SU-DHL-6 (cell line): ENCODE measurements at regions not wholly inside any gene's neighbourhood (a gene's known extent, or its start where the extent isn't known, plus 50 kb on each side); places are given as distances from the start of the nearest gene placed in this dataset.

Source experiments
- H2AFZ ChIP-seq: fragments of 200-600 bp; sonication (generic); 2 replicates; pipeline ENCODE4 v1.6.1; 2014; ENCODE audit warnings: low read depth, mild to moderate bottlenecking, moderate library complexity, mixed read lengths, antibody characterized with exemption, low read length; ENCODE audit not compliant: severe bottlenecking
- H3F3A ChIP-seq: fragments of 200-600 bp; shearing (Covaris generic); 2 replicates; pipeline ENCODE4 v1.6.0; 2016; ENCODE audit warnings: antibody characterized with exemption, mild to moderate bottlenecking; ENCODE audit not compliant: insufficient read depth
- H3K27ac ChIP-seq: fragments of 200-600 bp; sonication (generic); 2 replicates; pipeline ENCODE4 v1.5.1; 2016; ENCODE audit warnings: low read depth, mild to moderate bottlenecking, low read length, moderate library complexity, mixed read lengths
- H3K27me3 ChIP-seq: fragments of 200-600 bp; sonication (generic), shearing (Covaris generic); 2 replicates; pipeline ENCODE4 v1.6.0; 2014; ENCODE audit warnings: mild to moderate bottlenecking, low read length
- H3K36me3 ChIP-seq: fragments of 200-600 bp; sonication (generic); 2 replicates; pipeline ENCODE4 v1.6.1; 2014; ENCODE audit warnings: mild to moderate bottlenecking, low read length, mixed read lengths
- H3K4me2 ChIP-seq: fragments of 300-600, 200-600 bp; shearing (Covaris generic), sonication (generic); 2 replicates; pipeline ENCODE4 v1.6.0; 2014; ENCODE audit warnings: low read length, low read depth, mild to moderate bottlenecking; ENCODE audit not compliant: poor library complexity, severe bottlenecking
- H3K4me3 ChIP-seq: fragments of 200-600 bp; sonication (generic); 2 replicates; pipeline ENCODE4 v1.5.1; 2014; ENCODE audit warnings: antibody characterized with exemption, low read length, mild to moderate bottlenecking, mixed read lengths; ENCODE audit not compliant: insufficient read depth, poor library complexity, severe bottlenecking
- H3K79me2 ChIP-seq: fragments of 200-600 bp; sonication (generic); 2 replicates; pipeline ENCODE4 v1.6.1; 2014; ENCODE audit warnings: mild to moderate bottlenecking, low read length, moderate library complexity; ENCODE audit not compliant: insufficient read depth
- H3K9ac ChIP-seq: fragments of 200-600 bp; sonication (generic); 2 replicates; pipeline ENCODE4 v1.7.0; 2014; ENCODE audit warnings: mild to moderate bottlenecking, low read length
- H3K9me2 ChIP-seq: fragments of 200-600 bp; sonication (generic); replicated peaks from 2 replicates; pipeline ENCODE4 v1.6.1; 2014; ENCODE audit warnings: low read length; ENCODE audit not compliant: insufficient read depth
- H3K9me3 ChIP-seq: fragments of 200-600 bp; sonication (generic); 2 replicates; pipeline ENCODE4 v1.6.1; 2014; ENCODE audit warnings: low read length, mixed read lengths; ENCODE audit not compliant: insufficient read depth
- H4K20me1 ChIP-seq: fragments of 200-600 bp; sonication (generic); 2 replicates; pipeline ENCODE4 v1.6.1; 2014; ENCODE audit warnings: low read depth, mild to moderate bottlenecking, antibody characterized with exemption, low read length, moderate library complexity, mixed read lengths
- EZH2phosphoT487 ChIP-seq: fragments of 200-600 bp; sonication (generic), shearing (Covaris generic); conservative IDR thresholded peaks from 2 replicates; pipeline ENCODE4 v1.6.1; 2018; ENCODE audit warnings: mild to moderate bottlenecking, antibody characterized with exemption, low read length, moderate library complexity, mixed read lengths
- TF ChIP-seq, protein P1 (sequence below): fragments of 200-600 bp; sonication (generic); IDR thresholded peaks from one replicate; pipeline ENCODE4 v1.5.1; 2017; ENCODE audit warnings: antibody characterized with exemption, mild to moderate bottlenecking, low read length, moderate library complexity; ENCODE audit not compliant: insufficient read depth, poor library complexity, severe bottlenecking

GRCh38 chr12:124115976-124116690 lies 143.1 kb downstream of the ZNF664 start:
- Histone ChIP-seq H3K27me3 (no peaks in the 10 kb centered on the region), H3K4me3 (no peak overlapping the region), H4K20me1 (no peaks in the 10 kb centered on the region), H3F3A (no peaks in the 10 kb centered on the region), H3K9ac (no peak overlapping the region), H3K79me2 (no peaks in the 10 kb centered on the region), H2AFZ (no peak overlapping the region), H3K4me2 (no peak overlapping the region), H3K27ac (no peak overlapping the region), H3K9me2 (no peaks in the 10 kb centered on the region), H3K9me3 (no peaks in the 10 kb centered on the region), H3K36me3 (no peaks in the 10 kb centered on the region)
- TF ChIP-seq EZH2phosphoT487: no peak
- TF ChIP-seq, protein P1, sequence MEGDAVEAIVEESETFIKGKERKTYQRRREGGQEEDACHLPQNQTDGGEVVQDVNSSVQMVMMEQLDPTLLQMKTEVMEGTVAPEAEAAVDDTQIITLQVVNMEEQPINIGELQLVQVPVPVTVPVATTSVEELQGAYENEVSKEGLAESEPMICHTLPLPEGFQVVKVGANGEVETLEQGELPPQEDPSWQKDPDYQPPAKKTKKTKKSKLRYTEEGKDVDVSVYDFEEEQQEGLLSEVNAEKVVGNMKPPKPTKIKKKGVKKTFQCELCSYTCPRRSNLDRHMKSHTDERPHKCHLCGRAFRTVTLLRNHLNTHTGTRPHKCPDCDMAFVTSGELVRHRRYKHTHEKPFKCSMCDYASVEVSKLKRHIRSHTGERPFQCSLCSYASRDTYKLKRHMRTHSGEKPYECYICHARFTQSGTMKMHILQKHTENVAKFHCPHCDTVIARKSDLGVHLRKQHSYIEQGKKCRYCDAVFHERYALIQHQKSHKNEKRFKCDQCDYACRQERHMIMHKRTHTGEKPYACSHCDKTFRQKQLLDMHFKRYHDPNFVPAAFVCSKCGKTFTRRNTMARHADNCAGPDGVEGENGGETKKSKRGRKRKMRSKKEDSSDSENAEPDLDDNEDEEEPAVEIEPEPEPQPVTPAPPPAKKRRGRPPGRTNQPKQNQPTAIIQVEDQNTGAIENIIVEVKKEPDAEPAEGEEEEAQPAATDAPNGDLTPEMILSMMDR: no peak

DNA sequence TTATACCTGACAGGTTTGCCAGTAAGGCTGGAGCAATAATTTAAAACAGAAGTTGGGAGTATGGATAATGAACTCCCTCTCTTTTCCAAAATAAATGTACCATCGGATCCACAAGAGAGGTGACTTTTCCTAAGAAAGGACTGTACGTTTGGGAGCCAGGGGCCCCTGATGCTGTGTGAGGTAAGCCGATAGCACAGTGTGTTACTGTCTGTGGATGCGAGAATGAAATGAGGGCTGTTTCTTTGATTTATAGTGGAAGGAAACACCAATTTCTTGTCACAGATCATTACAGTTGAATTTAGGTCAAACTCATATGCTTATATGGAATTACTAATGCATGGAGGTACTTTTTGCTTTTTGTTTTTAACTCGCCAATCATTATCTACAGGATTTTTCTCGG lies 147.7 kb downstream of the ZNF664 start:
- Histone ChIP-seq H3K9me2 (no peaks in the 10 kb centered on the region), H3K4me2 (no peak overlapping the region), H4K20me1 (no peaks in the 10 kb centered on the region), H3F3A (no peaks in the 10 kb centered on the region), H2AFZ (no peak overlapping the region), H3K36me3 (no peaks in the 10 kb centered on the region), H3K79me2 (no peaks in the 10 kb centered on the region), H3K4me3 (no peak overlapping the region), H3K9me3 (no peaks in the 10 kb centered on the region), H3K27me3 (no peaks in the 10 kb centered on the region), H3K27ac (no peak overlapping the region), H3K9ac (no peak overlapping the region)
- no peak for TF ChIP-seq EZH2phosphoT487
- TF ChIP-seq, protein P1: no peak

DNA sequence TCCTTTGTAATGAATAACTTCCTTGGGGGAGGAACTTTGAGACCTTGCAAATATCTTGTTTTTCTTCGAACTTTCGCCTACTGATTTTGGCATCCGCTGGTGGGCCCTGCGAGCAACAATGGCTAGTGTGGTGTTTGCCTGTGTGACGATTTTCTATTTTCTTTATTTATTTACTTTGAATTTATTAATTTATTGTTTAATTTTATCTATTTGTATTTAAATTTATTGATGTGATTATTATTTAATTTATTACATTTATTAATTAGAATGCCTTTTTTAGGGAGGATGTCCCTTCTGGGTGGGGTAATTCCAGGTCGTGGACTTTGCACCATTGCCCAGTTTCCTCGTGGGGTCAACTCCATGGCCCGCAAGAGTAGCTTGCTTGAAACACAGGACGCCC lies 149.7 kb downstream of the ZNF664 start:
- H3K9me2 ChIP-seq: no peaks in the 10 kb centered on the region
- H3K9ac ChIP-seq: no peak overlapping the region
- no peaks in the 10 kb centered on the region for H3K27me3 ChIP-seq
- H3K27ac ChIP-seq: no peak overlapping the region
- no peak overlapping the region for H2AFZ ChIP-seq
- TF ChIP-seq EZH2phosphoT487: no peak
- TF ChIP-seq, protein P1: no peak
- H3K9me3 ChIP-seq: no peaks in the 10 kb centered on the region
- H4K20me1 ChIP-seq: no peaks in the 10 kb centered on the region
- no peaks in the 10 kb centered on the region for H3K36me3 ChIP-seq
- H3K4me2 ChIP-seq: no peak overlapping the region
- no peaks in the 10 kb centered on the region for H3F3A ChIP-seq
- no peak overlapping the region for H3K4me3 ChIP-seq
- no peaks in the 10 kb centered on the region for H3K79me2 ChIP-seq
